NCI-H345 treated with DMSO at 0.1 percent for 48 hours (cell line): ENCODE measurements at regions not wholly inside any gene's neighbourhood (a gene's known extent, or its start where the extent isn't known, plus 50 kb on each side); places are given as distances from the start of the nearest gene placed in this dataset.

Experiments used
- DNase-seq: peaks from one replicate; lab custom pipeline; 2025; ENCODE audit not compliant: unreplicated experiment; lab: John Stamatoyannopoulos, UW

GRCh38 chr4:186018261-186018660, 50.7 kb upstream of the TLR3 start:
- DNase-seq, result no peak

DNA sequence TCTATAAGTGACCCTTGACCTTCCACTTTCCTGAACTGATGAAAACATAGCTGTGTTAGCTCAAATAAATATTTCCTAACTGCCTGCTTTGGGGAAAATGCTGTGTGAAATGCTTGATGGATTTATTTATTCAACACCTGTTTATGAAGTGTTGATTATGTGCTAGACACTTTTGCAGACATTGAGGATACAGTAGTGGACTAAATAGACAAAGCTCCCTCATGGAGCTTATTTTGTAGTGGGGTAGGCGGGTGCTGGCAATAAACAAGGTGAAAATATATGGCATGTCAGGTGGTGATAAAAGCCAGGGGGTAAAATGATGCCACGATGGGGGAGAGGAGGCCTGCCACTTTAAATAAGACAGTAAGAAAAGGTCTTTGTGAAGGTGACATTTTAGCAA, 50.2 kb upstream of the TLR3 start:
- DNase-seq, result no peak
